ENCODE measurements at regions not wholly inside any gene's neighbourhood (a gene's known extent, or its start where the extent isn't known, plus 50 kb on each side); places are given as distances from the start of the nearest gene placed in this dataset.

- ATAC-seq, result no peak
- Histone ChIP-seq H3K27ac (no peak overlapping the region), H3K27me3 (no peaks in the 10 kb centered on the region), H3K9me3 (no peaks in the 10 kb centered on the region), H3K4me3 (no peak overlapping the region), H3K4me1 (no peaks in the 10 kb centered on the region), H3K36me3 (replicated peaks in 1 of 2; ENCODE audit: insufficient read depth in 1 of 2, low read depth in 2 of 2) (no peaks in the 10 kb centered on the region)
- DNase-seq, result no peak
- TF ChIP-seq CTCF (IDR thresholded peaks at IDR 0.05) (no peak), POLR2A (IDR thresholded peaks at IDR 0.05) (no peak)
- intact Hi-C loops (cut with DNase I), result no loop called here
These were observed 174.9 kb downstream of the NAA11 start for GRCh38 chr4:79150820-79151416.

GRCh38 chr4:79148369-79148768 is 177.5 kb downstream of the NAA11 start:
- Histone ChIP-seq H3K4me3 (no peak overlapping the region), H3K9me3 (no peaks in the 10 kb centered on the region), H3K4me1 (no peaks in the 10 kb centered on the region), H3K27ac (no peak overlapping the region), H3K36me3 (replicated peaks in 1 of 2; ENCODE audit: insufficient read depth in 1 of 2, low read depth in 2 of 2) (no peaks in the 10 kb centered on the region), H3K27me3 (no peaks in the 10 kb centered on the region)
- 69 to 83% methylated on average over 2 of the region's 2 CpGs for WGBS, 2 donors
- ATAC-seq (no peak), DNase-seq (no peak)
- TF ChIP-seq CTCF (IDR thresholded peaks at IDR 0.05), result no peak
- intact Hi-C loops (cut with DNase I), result no loop called here

GRCh38 chr4:79147251-79147650 is 178.6 kb downstream of the NAA11 start:
- Histone ChIP-seq H3K9me3 (no peaks in the 10 kb centered on the region), H3K27ac (no peak overlapping the region), H3K4me1 (no peaks in the 10 kb centered on the region), H3K27me3 (no peaks in the 10 kb centered on the region), H3K36me3 (replicated peaks in 1 of 2; ENCODE audit: insufficient read depth in 1 of 2, low read depth in 2 of 2) (no peaks in the 10 kb centered on the region), H3K4me3 (no peak overlapping the region)
- DNase-seq, result no peak
- no peak for TF ChIP-seq CTCF (IDR thresholded peaks at IDR 0.05)
- TF ChIP-seq POLR2A (IDR thresholded peaks at IDR 0.05), result no peak
- no peak for ATAC-seq
- 61 to 77% methylated on average over 1 of the region's 1 CpG for WGBS, 2 donors
- intact Hi-C loops (cut with DNase I), result no loop called here

GRCh38 chr4:79141530-79141929 is 184.3 kb downstream of the NAA11 start:
- TF ChIP-seq POLR2A (IDR thresholded peaks at IDR 0.05) (no peak), CTCF (IDR thresholded peaks at IDR 0.05) (no peak)
- H3K4me1 ChIP-seq, result no peaks in the 10 kb centered on the region
- H3K27me3 ChIP-seq, result no peaks in the 10 kb centered on the region
- H3K36me3 ChIP-seq (replicated peaks in 1 of 2; ENCODE audit: insufficient read depth in 1 of 2, low read depth in 2 of 2), result no peaks in the 10 kb centered on the region
- intact Hi-C loops (cut with DNase I), result no loop called here
- no peak overlapping the region for H3K4me3 ChIP-seq
- H3K9me3 ChIP-seq, result no peaks in the 10 kb centered on the region
- H3K27ac ChIP-seq, result no peak overlapping the region
- ATAC-seq (no peak), DNase-seq (no peak)
- 18 to 31% methylated on average over 3 of the region's 3 CpGs for WGBS, 2 donors

- H3K27ac ChIP-seq, result no peak overlapping the region
- no peaks in the 10 kb centered on the region for H3K9me3 ChIP-seq
- no peaks in the 10 kb centered on the region for H3K4me1 ChIP-seq
- intact Hi-C loops (cut with DNase I), result no loop called here
- H3K4me3 ChIP-seq, result no peak overlapping the region
- ATAC-seq (no peak), DNase-seq (no peak)
- no peak for TF ChIP-seq POLR2A (IDR thresholded peaks at IDR 0.05)
- no peak for TF ChIP-seq CTCF (IDR thresholded peaks at IDR 0.05)
- H3K27me3 ChIP-seq, result no peaks in the 10 kb centered on the region
- H3K36me3 ChIP-seq (replicated peaks in 1 of 2; ENCODE audit: insufficient read depth in 1 of 2, low read depth in 2 of 2), result no peaks in the 10 kb centered on the region
These were observed 191.1 kb downstream of the NAA11 start for GRCh38 chr4:79134767-79135166.
